ENCODE measurements at regions not wholly inside any gene's neighbourhood (a gene's known extent, or its start where the extent isn't known, plus 50 kb on each side); places are given as distances from the start of the nearest gene placed in this dataset.

DNA sequence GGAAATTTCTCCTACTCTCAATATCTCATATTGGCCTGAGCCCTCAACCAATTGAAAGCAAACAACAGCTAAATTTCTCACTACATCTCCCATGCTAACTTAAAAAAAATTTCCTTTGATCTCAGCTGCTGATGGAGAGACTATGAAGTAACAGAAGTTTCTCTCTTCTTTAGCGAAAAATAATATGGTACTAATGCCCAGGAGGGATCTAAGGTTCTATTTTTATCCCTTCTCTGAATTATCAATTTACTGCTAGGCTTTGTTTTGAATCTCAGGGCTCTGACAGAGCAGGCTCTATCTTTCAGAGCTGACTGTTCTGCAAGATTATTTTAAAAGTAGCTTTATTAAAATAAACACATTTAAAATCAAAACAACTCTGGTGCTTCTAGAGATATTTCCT, 558.6 kb downstream of the KCNA4 start:
- no peaks in the 10 kb centered on the region for H3K79me2 ChIP-seq (ENCODE audit: insufficient read depth)
- no peak overlapping the region for H3K4me2 ChIP-seq
- H2AFZ ChIP-seq (ENCODE audit: low read depth): no peak overlapping the region
- H3K36me3 ChIP-seq (replicated peaks in 1 of 2; ENCODE audit: control insufficient read depth in 1 of 2, insufficient read depth in 2 of 2, low read length in 1 of 2): no peaks in the 10 kb centered on the region
- ChIA-PET CTCF (interaction anchor here (0.7 kb wide), 1 partner anchor 15 kb away, joined by 3 read pairs; no protein-coding TSS in a partner anchor), POLR2A (no interaction called here)
- H3K4me1 ChIP-seq (ENCODE audit: control insufficient read depth in 1 of 2, insufficient read depth in 2 of 2, low read depth in 1 of 2, low read length in 1 of 2): no peaks in the 10 kb centered on the region; a peak in 1 of 4 replicates
- H3K4me3 ChIP-seq (ENCODE audit: low read depth in 2 of 2, low read length in 1 of 2): no peak overlapping the region
- DNase-seq: no peak
- H3F3A ChIP-seq (replicated peaks; ENCODE audit: insufficient read depth): no peaks in the 10 kb centered on the region
- H3K27me3 ChIP-seq (ENCODE audit: insufficient read depth): no peaks in the 10 kb centered on the region
- no peaks in the 10 kb centered on the region for H3K9me2 ChIP-seq
- H3K9me3 ChIP-seq: no peaks in the 10 kb centered on the region
- H4K20me1 ChIP-seq (ENCODE audit: insufficient read depth): no peaks in the 10 kb centered on the region
- H3K27ac ChIP-seq (ENCODE audit: low read depth in 2 of 2, low read length in 1 of 2): no peak overlapping the region
- no peak for TF ChIP-seq POLR2AphosphoS5 (IDR thresholded peaks at IDR 0.05; ENCODE audit: low read depth, low read length)
- no peak for TF ChIP-seq USF1 (IDR thresholded peaks at IDR 0.05; ENCODE audit: borderline replicate concordance, low read depth)
- no peak for TF ChIP-seq NRF1 (IDR thresholded peaks at IDR 0.05; ENCODE audit: low read depth, low read length)
- TF ChIP-seq RXRA (IDR thresholded peaks at IDR 0.05; ENCODE audit: borderline replicate concordance, low read depth): no peak
- TF ChIP-seq GABPA (IDR thresholded peaks at IDR 0.05; ENCODE audit: low read depth): no peak
- no peak for TF ChIP-seq EZH2phosphoT487 (IDR thresholded peaks at IDR 0.05; ENCODE audit: borderline replicate concordance, low read depth)
- TF ChIP-seq RCOR1 (IDR thresholded peaks at IDR 0.05; ENCODE audit: low read length): no peak
- no peak for TF ChIP-seq IRF3 (IDR thresholded peaks at IDR 0.05; ENCODE audit: low read depth, low read length)
- no peak for TF ChIP-seq FOXJ3 (CRISPR knock-in tag; IDR thresholded peaks at IDR 0.05)
- no peak for TF ChIP-seq TCF12 (IDR thresholded peaks at IDR 0.05)
- 7% methylated on average over 1 of the region's 1 CpG for WGBS (ENCODE audit: low lambda C conversion rate)
- H3K9ac ChIP-seq: no peak overlapping the region

DNA sequence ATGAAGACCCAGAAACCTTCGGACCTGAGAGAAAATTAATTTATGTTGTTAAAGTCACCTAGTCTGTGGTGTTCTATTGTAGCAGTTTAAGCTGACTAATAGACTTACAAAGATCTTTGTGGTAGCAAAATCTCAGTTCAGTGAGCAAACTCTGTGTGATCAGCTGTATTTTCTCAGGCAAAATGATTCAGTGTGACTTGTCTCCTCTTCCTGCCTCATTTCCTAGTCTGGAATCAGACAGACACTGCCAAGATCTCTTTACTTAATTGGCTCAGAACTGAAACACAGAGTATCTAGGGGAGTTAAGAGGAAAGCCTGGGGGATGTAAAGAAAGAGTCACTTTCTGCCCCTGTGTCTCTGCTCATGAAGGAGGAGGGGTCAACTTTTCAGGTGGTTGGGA, 564.7 kb downstream of the KCNA4 start:
- H3K27ac ChIP-seq (ENCODE audit: low read depth in 2 of 2, low read length in 1 of 2): peak overlapping the region in 1 of 2 experiments; percentile 26; a peak in 2 of 4 replicates
- ChIA-PET CTCF (no interaction called here), POLR2A (no interaction called here)
- H2AFZ ChIP-seq (ENCODE audit: low read depth): peak overlapping the region; percentile 60
- TF ChIP-seq, protein P1, sequence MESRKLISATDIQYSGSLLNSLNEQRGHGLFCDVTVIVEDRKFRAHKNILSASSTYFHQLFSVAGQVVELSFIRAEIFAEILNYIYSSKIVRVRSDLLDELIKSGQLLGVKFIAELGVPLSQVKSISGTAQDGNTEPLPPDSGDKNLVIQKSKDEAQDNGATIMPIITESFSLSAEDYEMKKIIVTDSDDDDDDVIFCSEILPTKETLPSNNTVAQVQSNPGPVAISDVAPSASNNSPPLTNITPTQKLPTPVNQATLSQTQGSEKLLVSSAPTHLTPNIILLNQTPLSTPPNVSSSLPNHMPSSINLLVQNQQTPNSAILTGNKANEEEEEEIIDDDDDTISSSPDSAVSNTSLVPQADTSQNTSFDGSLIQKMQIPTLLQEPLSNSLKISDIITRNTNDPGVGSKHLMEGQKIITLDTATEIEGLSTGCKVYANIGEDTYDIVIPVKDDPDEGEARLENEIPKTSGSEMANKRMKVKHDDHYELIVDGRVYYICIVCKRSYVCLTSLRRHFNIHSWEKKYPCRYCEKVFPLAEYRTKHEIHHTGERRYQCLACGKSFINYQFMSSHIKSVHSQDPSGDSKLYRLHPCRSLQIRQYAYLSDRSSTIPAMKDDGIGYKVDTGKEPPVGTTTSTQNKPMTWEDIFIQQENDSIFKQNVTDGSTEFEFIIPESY (IDR thresholded peaks at IDR 0.05; ENCODE audit: borderline replicate concordance, low read depth): no peak
- TF ChIP-seq IRF3 (IDR thresholded peaks at IDR 0.05; ENCODE audit: low read depth, low read length) (no peak), GABPA (IDR thresholded peaks at IDR 0.05; ENCODE audit: low read depth) (no peak), RFX5 (IDR thresholded peaks at IDR 0.05; ENCODE audit: low read length) (no peak), FOXM1 (IDR thresholded peaks at IDR 0.05; ENCODE audit: low read depth) (no peak)
- TF ChIP-seq, protein P2, sequence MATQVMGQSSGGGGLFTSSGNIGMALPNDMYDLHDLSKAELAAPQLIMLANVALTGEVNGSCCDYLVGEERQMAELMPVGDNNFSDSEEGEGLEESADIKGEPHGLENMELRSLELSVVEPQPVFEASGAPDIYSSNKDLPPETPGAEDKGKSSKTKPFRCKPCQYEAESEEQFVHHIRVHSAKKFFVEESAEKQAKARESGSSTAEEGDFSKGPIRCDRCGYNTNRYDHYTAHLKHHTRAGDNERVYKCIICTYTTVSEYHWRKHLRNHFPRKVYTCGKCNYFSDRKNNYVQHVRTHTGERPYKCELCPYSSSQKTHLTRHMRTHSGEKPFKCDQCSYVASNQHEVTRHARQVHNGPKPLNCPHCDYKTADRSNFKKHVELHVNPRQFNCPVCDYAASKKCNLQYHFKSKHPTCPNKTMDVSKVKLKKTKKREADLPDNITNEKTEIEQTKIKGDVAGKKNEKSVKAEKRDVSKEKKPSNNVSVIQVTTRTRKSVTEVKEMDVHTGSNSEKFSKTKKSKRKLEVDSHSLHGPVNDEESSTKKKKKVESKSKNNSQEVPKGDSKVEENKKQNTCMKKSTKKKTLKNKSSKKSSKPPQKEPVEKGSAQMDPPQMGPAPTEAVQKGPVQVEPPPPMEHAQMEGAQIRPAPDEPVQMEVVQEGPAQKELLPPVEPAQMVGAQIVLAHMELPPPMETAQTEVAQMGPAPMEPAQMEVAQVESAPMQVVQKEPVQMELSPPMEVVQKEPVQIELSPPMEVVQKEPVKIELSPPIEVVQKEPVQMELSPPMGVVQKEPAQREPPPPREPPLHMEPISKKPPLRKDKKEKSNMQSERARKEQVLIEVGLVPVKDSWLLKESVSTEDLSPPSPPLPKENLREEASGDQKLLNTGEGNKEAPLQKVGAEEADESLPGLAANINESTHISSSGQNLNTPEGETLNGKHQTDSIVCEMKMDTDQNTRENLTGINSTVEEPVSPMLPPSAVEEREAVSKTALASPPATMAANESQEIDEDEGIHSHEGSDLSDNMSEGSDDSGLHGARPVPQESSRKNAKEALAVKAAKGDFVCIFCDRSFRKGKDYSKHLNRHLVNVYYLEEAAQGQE (IDR thresholded peaks at IDR 0.05; ENCODE audit: low read depth, low read length): no peak
- TF ChIP-seq, protein P3, sequence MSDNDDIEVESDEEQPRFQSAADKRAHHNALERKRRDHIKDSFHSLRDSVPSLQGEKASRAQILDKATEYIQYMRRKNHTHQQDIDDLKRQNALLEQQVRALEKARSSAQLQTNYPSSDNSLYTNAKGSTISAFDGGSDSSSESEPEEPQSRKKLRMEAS (IDR thresholded peaks at IDR 0.05; ENCODE audit: low read depth): no peak
- H3K36me3 ChIP-seq (replicated peaks in 1 of 2; ENCODE audit: control insufficient read depth in 1 of 2, insufficient read depth in 2 of 2, low read length in 1 of 2): no peaks in the 10 kb centered on the region
- H4K20me1 ChIP-seq (ENCODE audit: insufficient read depth): no peaks in the 10 kb centered on the region
- H3K9me2 ChIP-seq: no peaks in the 10 kb centered on the region
- H3F3A ChIP-seq (replicated peaks; ENCODE audit: insufficient read depth): peaks cover 13% of the 10 kb centered on the region
- H3K9me3 ChIP-seq: no peaks in the 10 kb centered on the region
- 0% methylated on average over 1 of the region's 1 CpG for WGBS (ENCODE audit: low lambda C conversion rate)
- no peak overlapping the region for H3K4me3 ChIP-seq (ENCODE audit: low read depth in 2 of 2, low read length in 1 of 2)
- no peak for DNase-seq
- no peaks in the 10 kb centered on the region for H3K79me2 ChIP-seq (ENCODE audit: insufficient read depth)
- peak overlapping the region; percentile 43; the same call in 1 of the 2 replicates for H3K4me2 ChIP-seq
- peak overlapping the region; percentile 5; the same call in 1 of the 2 replicates for H3K9ac ChIP-seq
- H3K4me1 ChIP-seq (ENCODE audit: control insufficient read depth in 1 of 2, insufficient read depth in 2 of 2, low read depth in 1 of 2, low read length in 1 of 2): peaks cover 0 to 8% of the 10 kb centered on the region in 2 experiments; a peak in 2 of 4 replicates
- no peaks in the 10 kb centered on the region for H3K27me3 ChIP-seq (ENCODE audit: insufficient read depth)
